GM12878 (cell line): ENCODE measurements at regions not wholly inside any gene's neighbourhood (a gene's known extent, or its start where the extent isn't known, plus 50 kb on each side); places are given as distances from the start of the nearest gene placed in this dataset.

Experiments
- ATAC-seq: fragments of 200-7000 bp; cut with Tn5 transposase; 3 replicates; pipeline ENCODE4 v1.9.1; 2020; ENCODE audit warnings: mild to moderate bottlenecking, moderate library complexity
- BruUV-seq: library from RNA; stranded (reverse); fragments of 400-500 nt; replicated peaks from 2 replicates; lab custom pipeline; 2021; lab: Mats Ljungman, UMichigan
- CTCF ChIA-PET: fragments of 300-600 bp; sonication (Branson Sonifier 250); formaldehyde crosslinking; extraction: SDS; loops from one replicate; lab custom pipeline; 2021; ENCODE audit warnings: inconsistent platforms; lab: Yijun Ruan, JAX
- POLR2A ChIA-PET: fragments of 350-600 bp; formaldehyde crosslinking; extraction: SDS; loops from one replicate; lab custom pipeline; 2021; ENCODE audit warnings: inconsistent platforms; lab: Charles Lee
- RAD21 ChIA-PET: fragments of 300-600 bp; sonication (Branson Sonifier 250); formaldehyde crosslinking; loops from one replicate; lab custom pipeline; 2023; ENCODE audit warnings: antibody characterized with exemption; ENCODE audit not compliant: unreplicated experiment; lab: Charles Lee
- SMC1A ChIA-PET: fragments of 300-600 bp; sonication (Branson Sonifier 250); formaldehyde crosslinking; loops from one replicate; lab custom pipeline; 2023; ENCODE audit not compliant: unreplicated experiment, uncharacterized antibody; lab: Charles Lee
- DNase-seq: peaks from one replicate; pipeline ENCODE4 v3.0.0-alpha.2; 2011; ENCODE audit warnings: low read depth, low spot score
- FAIRE-seq: peaks from 3 replicates; lab custom pipeline; 2011; peaks lifted over from hg19 to GRCh38; lab: Jason Lieb, UNC
- H2AFZ ChIP-seq: 2 replicates; pipeline ENCODE4 v1.6.0; 2011; ENCODE audit warnings: low read depth, low read length, control low read depth; ENCODE audit not compliant: control insufficient read depth
- H3K27ac ChIP-seq: 2 replicates; pipeline ENCODE4 v1.5.1; 2011; ENCODE audit warnings: control low read depth; ENCODE audit not compliant: control insufficient read depth, insufficient read depth
- H3K27me3 ChIP-seq, 2 experiments: replicated peaks in 1 of 2; 2 replicates each; pipeline versions ENCODE4 v1.6.0 to v1.6.1; 2011; ENCODE audit warnings: low read length in 1 of 2; ENCODE audit not compliant: control insufficient read depth in 2 of 2, insufficient read depth in 2 of 2
- H3K36me3 ChIP-seq, 2 experiments: 2 replicates each; pipeline ENCODE4 v1.5.1; 2011; ENCODE audit warnings: low read length in 1 of 2; ENCODE audit not compliant: control insufficient read depth in 2 of 2, insufficient read depth in 2 of 2
- H3K4me1 ChIP-seq: 2 replicates; pipeline ENCODE4 v1.6.1; 2011; ENCODE audit warnings: mild to moderate bottlenecking, low read length, moderate library complexity, mixed read lengths; ENCODE audit not compliant: control insufficient read depth, insufficient read depth
- H3K4me2 ChIP-seq: 2 replicates; pipeline ENCODE4 v1.6.0; 2011; ENCODE audit warnings: control low read depth; ENCODE audit not compliant: control insufficient read depth, insufficient read depth
- H3K4me3 ChIP-seq: fragments of 200-600 bp; sonication (generic); 2 replicates; pipeline ENCODE4 v1.5.1; 2016
- H3K79me2 ChIP-seq: 2 replicates; pipeline ENCODE4 v1.6.0; 2011; ENCODE audit warnings: low read length; ENCODE audit not compliant: control insufficient read depth, insufficient read depth
- H3K9ac ChIP-seq: 2 replicates; pipeline ENCODE4 v1.8.0; 2011; ENCODE audit warnings: low read length, control low read depth, mixed read lengths; ENCODE audit not compliant: control insufficient read depth, insufficient read depth
- H3K9me3 ChIP-seq: replicated peaks from 3 replicates; pipeline ENCODE4 v1.5.1; 2011; ENCODE audit warnings: mild to moderate bottlenecking, low read length; ENCODE audit not compliant: control insufficient read depth, insufficient read depth
- H4K20me1 ChIP-seq: 2 replicates; pipeline ENCODE4 v1.6.0; 2011; ENCODE audit not compliant: control insufficient read depth, insufficient read depth
- ATF7 ChIP-seq: fragments of 450-650 bp; IDR thresholded peaks from 2 replicates; pipeline ENCODE4 v1.6.1; 2016; ENCODE audit warnings: low read depth, mild to moderate bottlenecking
- BRCA1 ChIP-seq: IDR thresholded peaks from 2 replicates; pipeline ENCODE4 v1.6.1; 2011; ENCODE audit warnings: low read depth, low read length, improper control_type of control experiment
- CBX5 ChIP-seq: sonication (generic); IDR thresholded peaks from 2 replicates; pipeline ENCODE4 v1.6.1; 2016; ENCODE audit warnings: low read depth, moderate library complexity, mild to moderate bottlenecking, inconsistent platforms
- CEBPB ChIP-seq, 2 experiments: fragments of 150-350 bp in 1 of 2; IDR thresholded peaks; 2 replicates each; pipeline ENCODE4 v1.6.1; 2012 to 2014; ENCODE audit warnings: low read depth in 2 of 2, low read length in 2 of 2, borderline replicate concordance in 1 of 2, inconsistent platforms in 1 of 2
- EGR1 ChIP-seq, 2 experiments: IDR thresholded peaks; 1 replicate in 1 of 2; 2 replicates in 1 of 2; pipeline ENCODE4 v1.6.1; 2011 to 2012; ENCODE audit warnings: low read depth in 2 of 2, low read length in 2 of 2, borderline replicate concordance in 1 of 2, mild to moderate bottlenecking in 1 of 2, moderate library complexity in 1 of 2
- RFX5 ChIP-seq: IDR thresholded peaks from 2 replicates; pipeline ENCODE4 v1.6.1; 2011; ENCODE audit warnings: low read depth, low read length, improper control_type of control experiment
- ZBED1 ChIP-seq: IDR thresholded peaks from 2 replicates; pipeline ENCODE4 v1.6.1; 2016; ENCODE audit warnings: borderline replicate concordance
- ZBTB40 ChIP-seq: fragments of 450-650 bp; IDR thresholded peaks from 2 replicates; pipeline ENCODE4 v1.6.1; 2016; ENCODE audit warnings: mild to moderate bottlenecking, moderate library complexity, borderline replicate concordance
- ZNF24 ChIP-seq: fragments of 450-650 bp; IDR thresholded peaks from 2 replicates; pipeline ENCODE4 v1.6.1; 2017; ENCODE audit warnings: antibody characterized with exemption, mild to moderate bottlenecking
- WGBS: methylation state at CpG from one replicate; pipeline ENCODE4 v1.1.6; 2016; ENCODE audit warnings: low lambda C conversion rate; ENCODE audit not compliant: insufficient replicate concordance, insufficient coverage; ENCODE audit errors: missing lambda C conversion rate; 5-methylcytosine and 5-hydroxymethylcytosine counted together
- in situ Hi-C: fragments of 300-500 bp; cut with MboI; formaldehyde crosslinking; loops from 9 replicates; pipeline ENCODE4 v1.14.3; 2018; ENCODE audit warnings: mixed read lengths
- intact Hi-C: fragments of 100-400 bp; cut with micrococcal nuclease; formaldehyde crosslinking; loops from one replicate; pipeline ENCODE4 v1.14.2; 2022; ENCODE audit not compliant: unreplicated experiment
- TF ChIP-seq, protein P1 (sequence below): fragments of 450-650 bp; IDR thresholded peaks from 2 replicates; pipeline ENCODE4 v1.6.1; 2016; ENCODE audit warnings: mild to moderate bottlenecking
- TF ChIP-seq, protein P2 (sequence below): fragments of 450-650 bp; IDR thresholded peaks from 2 replicates; pipeline ENCODE4 v1.6.1; 2017; ENCODE audit warnings: mild to moderate bottlenecking, moderate library complexity

- H3K27me3 ChIP-seq: no peaks in the 10 kb centered on the region
- in situ Hi-C loops (loop anchor here (5.0 kb wide), 2 partner anchors 105 to 405 kb away; no protein-coding TSS in a partner anchor), intact Hi-C loops (no loop called here)
- H3K9ac ChIP-seq: no peak overlapping the region
- RAD21 ChIA-PET: interaction anchor here (2.5 to 5.0 kb wide), 1 partner anchor 106 kb away, joined by 11 to 37 read pairs; no protein-coding TSS in a partner anchor
- no peak overlapping the region for H3K4me3 ChIP-seq
- no peaks in the 10 kb centered on the region for H3K79me2 ChIP-seq
- no peaks in the 10 kb centered on the region for H4K20me1 ChIP-seq
- SMC1A ChIA-PET: interaction anchor here (0.8 to 4.1 kb wide), 7 partner anchors 9 to 406 kb away, joined by 3 to 20 read pairs (median 6); no protein-coding TSS in a partner anchor
- no peaks in the 10 kb centered on the region for H3K9me3 ChIP-seq
- H3K27ac ChIP-seq: no peak overlapping the region
- no peak for ATAC-seq
- no TSS peak for BruUV-seq
- peaks cover 4% of the 10 kb centered on the region; the same call in 1 of the 2 replicates for H3K4me1 ChIP-seq
- H3K4me2 ChIP-seq: no peak overlapping the region
- no peak for FAIRE-seq
- POLR2A ChIA-PET: no interaction called here
- no peak for DNase-seq
- H2AFZ ChIP-seq: no peak overlapping the region
- CTCF ChIA-PET: interaction anchor here (0.6 to 1.3 kb wide), 2 partner anchors 99 to 247 kb away, joined by 3 to 4 read pairs; no protein-coding TSS in a partner anchor
- H3K36me3 ChIP-seq: no peaks in the 10 kb centered on the region
- 57% methylated on average over 3 of the region's 3 CpGs for WGBS
- TF ChIP-seq ZBTB40 (no peak), ATF7 (no peak), EGR1 (IDR thresholded peaks at IDR 0.05; ENCODE audit: borderline replicate concordance in 1 of 2, low read depth in 2 of 2, low read length in 2 of 2) (no peak), ZNF24 (no peak), RFX5 (no peak), ZBED1 (no peak), CBX5 (no peak), BRCA1 (no peak), CEBPB (IDR thresholded peaks at IDR 0.05; ENCODE audit: borderline replicate concordance in 1 of 2, low read depth in 2 of 2, low read length in 2 of 2) (no peak)
- TF ChIP-seq, protein P1, sequence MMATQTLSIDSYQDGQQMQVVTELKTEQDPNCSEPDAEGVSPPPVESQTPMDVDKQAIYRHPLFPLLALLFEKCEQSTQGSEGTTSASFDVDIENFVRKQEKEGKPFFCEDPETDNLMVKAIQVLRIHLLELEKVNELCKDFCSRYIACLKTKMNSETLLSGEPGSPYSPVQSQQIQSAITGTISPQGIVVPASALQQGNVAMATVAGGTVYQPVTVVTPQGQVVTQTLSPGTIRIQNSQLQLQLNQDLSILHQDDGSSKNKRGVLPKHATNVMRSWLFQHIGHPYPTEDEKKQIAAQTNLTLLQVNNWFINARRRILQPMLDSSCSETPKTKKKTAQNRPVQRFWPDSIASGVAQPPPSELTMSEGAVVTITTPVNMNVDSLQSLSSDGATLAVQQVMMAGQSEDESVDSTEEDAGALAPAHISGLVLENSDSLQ: no peak
- TF ChIP-seq, protein P2, sequence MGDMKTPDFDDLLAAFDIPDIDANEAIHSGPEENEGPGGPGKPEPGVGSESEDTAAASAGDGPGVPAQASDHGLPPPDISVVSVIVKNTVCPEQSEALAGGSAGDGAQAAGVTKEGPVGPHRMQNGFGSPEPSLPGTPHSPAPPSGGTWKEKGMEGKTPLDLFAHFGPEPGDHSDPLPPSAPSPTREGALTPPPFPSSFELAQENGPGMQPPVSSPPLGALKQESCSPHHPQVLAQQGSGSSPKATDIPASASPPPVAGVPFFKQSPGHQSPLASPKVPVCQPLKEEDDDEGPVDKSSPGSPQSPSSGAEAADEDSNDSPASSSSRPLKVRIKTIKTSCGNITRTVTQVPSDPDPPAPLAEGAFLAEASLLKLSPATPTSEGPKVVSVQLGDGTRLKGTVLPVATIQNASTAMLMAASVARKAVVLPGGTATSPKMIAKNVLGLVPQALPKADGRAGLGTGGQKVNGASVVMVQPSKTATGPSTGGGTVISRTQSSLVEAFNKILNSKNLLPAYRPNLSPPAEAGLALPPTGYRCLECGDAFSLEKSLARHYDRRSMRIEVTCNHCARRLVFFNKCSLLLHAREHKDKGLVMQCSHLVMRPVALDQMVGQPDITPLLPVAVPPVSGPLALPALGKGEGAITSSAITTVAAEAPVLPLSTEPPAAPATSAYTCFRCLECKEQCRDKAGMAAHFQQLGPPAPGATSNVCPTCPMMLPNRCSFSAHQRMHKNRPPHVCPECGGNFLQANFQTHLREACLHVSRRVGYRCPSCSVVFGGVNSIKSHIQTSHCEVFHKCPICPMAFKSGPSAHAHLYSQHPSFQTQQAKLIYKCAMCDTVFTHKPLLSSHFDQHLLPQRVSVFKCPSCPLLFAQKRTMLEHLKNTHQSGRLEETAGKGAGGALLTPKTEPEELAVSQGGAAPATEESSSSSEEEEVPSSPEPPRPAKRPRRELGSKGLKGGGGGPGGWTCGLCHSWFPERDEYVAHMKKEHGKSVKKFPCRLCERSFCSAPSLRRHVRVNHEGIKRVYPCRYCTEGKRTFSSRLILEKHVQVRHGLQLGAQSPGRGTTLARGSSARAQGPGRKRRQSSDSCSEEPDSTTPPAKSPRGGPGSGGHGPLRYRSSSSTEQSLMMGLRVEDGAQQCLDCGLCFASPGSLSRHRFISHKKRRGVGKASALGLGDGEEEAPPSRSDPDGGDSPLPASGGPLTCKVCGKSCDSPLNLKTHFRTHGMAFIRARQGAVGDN: no peak
Observed at GRCh38 chr3:168616915-168617314, 521.2 kb upstream of the GOLIM4 start.
